ENCODE measurements at regions not wholly inside any gene's neighbourhood (a gene's known extent, or its start where the extent isn't known, plus 50 kb on each side); places are given as distances from the start of the nearest gene placed in this dataset.
"Not testable (repeated sequence)": the region's sequence is repeated elsewhere in the genome, so short reads cannot be mapped to it uniquely, and the experiment has no call there.

- DNase-seq, result peak; percentile 1
Measured at GRCh38 chr11:71638801-71639519, 56.3 kb upstream of the KRTAP5-11 start.

- DNase-seq, result not testable (repeated sequence)
Measured at GRCh38 chr11:71639520-71639849, 56.8 kb upstream of the KRTAP5-11 start.

- DNase-seq, result not testable (repeated sequence)
Measured at GRCh38 chr11:71639916-71640315, 57.2 kb upstream of the KRTAP5-11 start.

GRCh38 chr11:71647078-71647477 is 64.4 kb upstream of the KRTAP5-11 start:
- not testable (repeated sequence) for DNase-seq

- DNase-seq, result not testable (repeated sequence)
Measured at GRCh38 chr11:71652998-71653397, 70.3 kb upstream of the KRTAP5-11 start.

GRCh38 chr11:71654423-71654822 is 71.7 kb upstream of the KRTAP5-11 start:
- DNase-seq, result not testable (repeated sequence)

- not testable (repeated sequence) for DNase-seq
Measured at GRCh38 chr11:71655041-71655440, 72.4 kb upstream of the KRTAP5-11 start.

- not testable (repeated sequence) for DNase-seq
Measured at GRCh38 chr11:71656513-71656912, 73.8 kb upstream of the KRTAP5-11 start.

GRCh38 chr11:71664941-71665340 is 82.3 kb upstream of the KRTAP5-11 start:
- not testable (repeated sequence) for DNase-seq

GRCh38 chr11:71698110-71698509 is 115.4 kb upstream of the KRTAP5-11 start:
- not testable (repeated sequence) for DNase-seq

GRCh38 chr11:71698961-71699360 is 116.3 kb upstream of the KRTAP5-11 start:
- not testable (repeated sequence) for DNase-seq

GRCh38 chr11:71701435-71702291 is 119.0 kb upstream of the KRTAP5-11 start:
- DNase-seq, result not testable (repeated sequence)

GRCh38 chr11:71705086-71705737 is 122.5 kb upstream of the KRTAP5-11 start:
- not testable (repeated sequence) for DNase-seq

GRCh38 chr11:71705738-71706432 is 123.2 kb upstream of the KRTAP5-11 start:
- DNase-seq, result not testable (repeated sequence)

GRCh38 chr11:71707083-71707482 is 124.4 kb upstream of the KRTAP5-11 start:
- not testable (repeated sequence) for DNase-seq

GRCh38 chr11:71709541-71709940 is 123.5 kb upstream of the DEFB108B start:
- not testable (repeated sequence) for DNase-seq

GRCh38 chr11:71710171-71710671 is 122.8 kb upstream of the DEFB108B start:
- DNase-seq, result not testable (repeated sequence)

GRCh38 chr11:71710701-71711385 is 122.2 kb upstream of the DEFB108B start:
- DNase-seq, result not testable (repeated sequence)

GRCh38 chr11:71712350-71712749 is 120.7 kb upstream of the DEFB108B start:
- DNase-seq, result not testable (repeated sequence)

- DNase-seq, result not testable (repeated sequence)
Measured at GRCh38 chr11:71712846-71713245, 120.2 kb upstream of the DEFB108B start.

GRCh38 chr11:71714510-71714909 is 118.5 kb upstream of the DEFB108B start:
- not testable (repeated sequence) for DNase-seq

All from skin of body (tissue), 1 donor.